ENCODE measurements at regions not wholly inside any gene's neighbourhood (a gene's known extent, or its start where the extent isn't known, plus 50 kb on each side); places are given as distances from the start of the nearest gene placed in this dataset.

- TF ChIP-seq CTCF (IDR thresholded peaks at IDR 0.05; ENCODE audit: insufficient read depth, low read length, poor library complexity, severe bottlenecking) = no peak
- H3K4me3 ChIP-seq (ENCODE audit: low read depth, low read length) = no peak overlapping the region
- no peaks in the 10 kb centered on the region for H3K27me3 ChIP-seq (ENCODE audit: control insufficient read depth, insufficient read depth, low read length)
- no peak for DNase-seq (ENCODE audit: low read depth)
- no peaks in the 10 kb centered on the region for H3K36me3 ChIP-seq (ENCODE audit: control insufficient read depth, insufficient read depth, low read length)
Measured at GRCh38 chr15:62749036-62749815, 293.3 kb upstream of the TPM1 start.

GRCh38 chr15:62750471-62750870 lies 292.1 kb upstream of the TPM1 start:
- Histone ChIP-seq H3K27me3 (ENCODE audit: control insufficient read depth, insufficient read depth, low read length) (no peaks in the 10 kb centered on the region), H3K36me3 (ENCODE audit: control insufficient read depth, insufficient read depth, low read length) (peaks cover under 1% of the 10 kb centered on the region), H3K4me3 (ENCODE audit: low read depth, low read length) (no peak overlapping the region)
- TF ChIP-seq CTCF (IDR thresholded peaks at IDR 0.05; ENCODE audit: insufficient read depth, low read length, poor library complexity, severe bottlenecking) = no peak
- no peak for DNase-seq (ENCODE audit: low read depth)

GRCh38 chr15:62752657-62753517 lies 289.7 kb upstream of the TPM1 start:
- no peaks in the 10 kb centered on the region for H3K27me3 ChIP-seq (ENCODE audit: control insufficient read depth, insufficient read depth, low read length)
- H3K4me3 ChIP-seq (ENCODE audit: low read depth, low read length) = no peak overlapping the region
- peaks cover 2% of the 10 kb centered on the region for H3K36me3 ChIP-seq (ENCODE audit: control insufficient read depth, insufficient read depth, low read length)
- DNase-seq (ENCODE audit: low read depth) = no peak
- TF ChIP-seq CTCF (IDR thresholded peaks at IDR 0.05; ENCODE audit: insufficient read depth, low read length, poor library complexity, severe bottlenecking) = no peak

GRCh38 chr15:62753518-62754221 lies 288.9 kb upstream of the TPM1 start:
- Histone ChIP-seq H3K27me3 (ENCODE audit: control insufficient read depth, insufficient read depth, low read length) (no peaks in the 10 kb centered on the region), H3K4me3 (ENCODE audit: low read depth, low read length) (no peak overlapping the region), H3K36me3 (ENCODE audit: control insufficient read depth, insufficient read depth, low read length) (peaks cover 2% of the 10 kb centered on the region)
- DNase-seq (ENCODE audit: low read depth) = no peak
- no peak for TF ChIP-seq CTCF (IDR thresholded peaks at IDR 0.05; ENCODE audit: insufficient read depth, low read length, poor library complexity, severe bottlenecking)

GRCh38 chr15:62756326-62756994 lies 286.1 kb upstream of the TPM1 start:
- DNase-seq (ENCODE audit: low read depth) = no peak
- H3K36me3 ChIP-seq (ENCODE audit: control insufficient read depth, insufficient read depth, low read length) = peaks cover 2% of the 10 kb centered on the region
- no peak for TF ChIP-seq CTCF (IDR thresholded peaks at IDR 0.05; ENCODE audit: insufficient read depth, low read length, poor library complexity, severe bottlenecking)

More at GRCh38 chr15:62756326-62756994, 286.1 kb upstream of the TPM1 start:
- H3K4me3 ChIP-seq (ENCODE audit: low read depth, low read length) = no peak overlapping the region
- H3K27me3 ChIP-seq (ENCODE audit: control insufficient read depth, insufficient read depth, low read length) = no peaks in the 10 kb centered on the region

Data from kidney epithelial cell (primary cell).